ENCODE measurements at regions not wholly inside any gene's neighbourhood (a gene's known extent, or its start where the extent isn't known, plus 50 kb on each side); places are given as distances from the start of the nearest gene placed in this dataset.

DNA sequence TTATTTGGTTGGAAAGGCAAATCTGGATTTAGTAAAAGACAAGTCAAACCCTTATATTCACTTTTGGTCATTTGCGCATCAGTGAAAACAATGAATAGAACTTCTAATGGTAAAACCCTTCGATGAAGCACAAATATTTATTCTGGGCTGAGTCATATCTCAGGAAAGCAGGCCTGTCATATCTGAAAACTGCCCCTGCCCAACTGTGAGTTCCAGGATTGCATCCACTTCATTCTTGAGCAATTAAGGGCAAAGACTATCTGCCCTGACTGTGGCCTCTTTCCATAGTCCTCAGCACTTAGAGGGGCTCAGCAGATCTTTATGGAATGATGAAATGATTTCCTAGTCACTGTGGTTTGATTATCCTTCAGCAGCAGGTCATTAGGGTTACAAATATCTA is 795.2 kb upstream of the ID2 start:
- no peaks in the 10 kb centered on the region for H3K36me3 ChIP-seq (ENCODE audit: control insufficient read depth, low read length)
- H3K27ac ChIP-seq (ENCODE audit: low read depth, low read length), result no peak overlapping the region
- no peaks in the 10 kb centered on the region for H3K27me3 ChIP-seq (ENCODE audit: control insufficient read depth, low read length)
- TF ChIP-seq EZH2phosphoT487 (IDR thresholded peaks at IDR 0.05; ENCODE audit: borderline replicate concordance, low read length), result no peak
- TF ChIP-seq, protein P1, sequence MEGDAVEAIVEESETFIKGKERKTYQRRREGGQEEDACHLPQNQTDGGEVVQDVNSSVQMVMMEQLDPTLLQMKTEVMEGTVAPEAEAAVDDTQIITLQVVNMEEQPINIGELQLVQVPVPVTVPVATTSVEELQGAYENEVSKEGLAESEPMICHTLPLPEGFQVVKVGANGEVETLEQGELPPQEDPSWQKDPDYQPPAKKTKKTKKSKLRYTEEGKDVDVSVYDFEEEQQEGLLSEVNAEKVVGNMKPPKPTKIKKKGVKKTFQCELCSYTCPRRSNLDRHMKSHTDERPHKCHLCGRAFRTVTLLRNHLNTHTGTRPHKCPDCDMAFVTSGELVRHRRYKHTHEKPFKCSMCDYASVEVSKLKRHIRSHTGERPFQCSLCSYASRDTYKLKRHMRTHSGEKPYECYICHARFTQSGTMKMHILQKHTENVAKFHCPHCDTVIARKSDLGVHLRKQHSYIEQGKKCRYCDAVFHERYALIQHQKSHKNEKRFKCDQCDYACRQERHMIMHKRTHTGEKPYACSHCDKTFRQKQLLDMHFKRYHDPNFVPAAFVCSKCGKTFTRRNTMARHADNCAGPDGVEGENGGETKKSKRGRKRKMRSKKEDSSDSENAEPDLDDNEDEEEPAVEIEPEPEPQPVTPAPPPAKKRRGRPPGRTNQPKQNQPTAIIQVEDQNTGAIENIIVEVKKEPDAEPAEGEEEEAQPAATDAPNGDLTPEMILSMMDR (IDR thresholded peaks at IDR 0.05; ENCODE audit: low read depth, low read length, poor library complexity, severe bottlenecking), result no peak
- H3F3A ChIP-seq (ENCODE audit: control insufficient read depth, insufficient read depth), result no peaks in the 10 kb centered on the region
- H3K4me2 ChIP-seq (ENCODE audit: low read length), result no peak overlapping the region
- H4K20me1 ChIP-seq (ENCODE audit: control insufficient read depth, insufficient read depth, low read depth, low read length), result no peaks in the 10 kb centered on the region
- H3K4me3 ChIP-seq (ENCODE audit: low read length), result no peak overlapping the region
- H3K9me2 ChIP-seq (replicated peaks; ENCODE audit: control insufficient read depth, low read length), result no peaks in the 10 kb centered on the region
- H3K4me1 ChIP-seq (ENCODE audit: control insufficient read depth, low read length), result peaks cover 8% of the 10 kb centered on the region
- no peaks in the 10 kb centered on the region for H3K9me3 ChIP-seq (ENCODE audit: control insufficient read depth, insufficient read depth, low read length)
- H3K79me2 ChIP-seq (ENCODE audit: control insufficient read depth, low read length), result no peaks in the 10 kb centered on the region

DNA sequence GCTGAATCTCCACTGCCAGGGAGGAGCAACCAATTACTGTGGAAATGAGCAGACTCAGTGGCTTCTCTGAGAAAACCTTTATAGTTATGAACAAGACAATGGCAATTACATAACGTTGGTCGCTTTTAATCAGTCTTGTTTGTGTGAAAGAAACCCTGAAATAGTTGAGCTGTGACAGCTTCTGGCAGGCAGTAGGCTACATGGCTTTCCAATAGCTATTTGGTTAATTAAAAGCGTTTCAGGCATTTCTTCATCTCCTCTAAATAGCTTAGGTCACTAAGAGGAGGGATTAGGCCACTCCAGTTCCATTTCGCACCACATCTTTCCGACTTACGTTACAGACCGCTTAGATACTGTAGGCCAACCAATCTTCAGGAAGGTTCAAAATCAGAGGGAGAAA is 794.4 kb upstream of the ID2 start:
- Histone ChIP-seq H3K9me3 (ENCODE audit: control insufficient read depth, insufficient read depth, low read length) (peaks cover 3% of the 10 kb centered on the region; the same call in 1 of the 2 replicates), H3K27ac (ENCODE audit: low read depth, low read length) (no peak overlapping the region), H3F3A (ENCODE audit: control insufficient read depth, insufficient read depth) (no peaks in the 10 kb centered on the region), H3K4me3 (ENCODE audit: low read length) (no peak overlapping the region), H3K4me2 (ENCODE audit: low read length) (no peak overlapping the region), H3K27me3 (ENCODE audit: control insufficient read depth, low read length) (no peaks in the 10 kb centered on the region), H3K79me2 (ENCODE audit: control insufficient read depth, low read length) (no peaks in the 10 kb centered on the region), H3K9me2 (replicated peaks; ENCODE audit: control insufficient read depth, low read length) (no peaks in the 10 kb centered on the region), H3K36me3 (ENCODE audit: control insufficient read depth, low read length) (no peaks in the 10 kb centered on the region), H3K4me1 (ENCODE audit: control insufficient read depth, low read length) (peaks cover 7% of the 10 kb centered on the region; the same call in 1 of the 2 replicates), H4K20me1 (ENCODE audit: control insufficient read depth, insufficient read depth, low read depth, low read length) (no peaks in the 10 kb centered on the region)
- TF ChIP-seq EZH2phosphoT487 (IDR thresholded peaks at IDR 0.05; ENCODE audit: borderline replicate concordance, low read length), result no peak
- TF ChIP-seq, protein P1 (IDR thresholded peaks at IDR 0.05; ENCODE audit: low read depth, low read length, poor library complexity, severe bottlenecking), result no peak

DNA sequence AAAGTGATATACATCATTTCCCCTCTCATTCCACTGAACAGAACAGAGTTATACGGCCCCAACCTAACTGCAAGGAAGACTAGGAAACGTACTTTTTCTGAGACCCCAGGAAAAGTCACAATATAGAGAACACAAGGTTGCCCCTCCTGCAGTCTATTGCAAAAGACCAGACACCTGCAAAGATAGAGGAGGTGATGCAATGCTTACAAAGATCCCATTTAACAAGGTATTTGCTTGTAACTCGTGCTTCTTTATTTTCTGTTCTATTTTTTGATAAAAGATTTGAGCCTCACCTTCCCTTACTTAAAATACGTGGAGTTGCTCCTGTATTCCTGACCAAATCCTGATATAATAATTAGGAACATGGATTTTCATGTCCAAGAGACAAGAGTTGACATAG is 793.0 kb upstream of the ID2 start:
- Histone ChIP-seq H3K27me3 (ENCODE audit: control insufficient read depth, low read length) (no peaks in the 10 kb centered on the region), H3K79me2 (ENCODE audit: control insufficient read depth, low read length) (no peaks in the 10 kb centered on the region), H3K36me3 (ENCODE audit: control insufficient read depth, low read length) (no peaks in the 10 kb centered on the region), H4K20me1 (ENCODE audit: control insufficient read depth, insufficient read depth, low read depth, low read length) (no peaks in the 10 kb centered on the region), H3K9me3 (ENCODE audit: control insufficient read depth, insufficient read depth, low read length) (peaks cover 3% of the 10 kb centered on the region; the same call in 1 of the 2 replicates), H3K4me2 (ENCODE audit: low read length) (no peak overlapping the region), H3K27ac (ENCODE audit: low read depth, low read length) (no peak overlapping the region), H3F3A (ENCODE audit: control insufficient read depth, insufficient read depth) (no peaks in the 10 kb centered on the region), H3K9me2 (replicated peaks; ENCODE audit: control insufficient read depth, low read length) (no peaks in the 10 kb centered on the region), H3K4me3 (ENCODE audit: low read length) (no peak overlapping the region), H3K4me1 (ENCODE audit: control insufficient read depth, low read length) (peaks cover 7% of the 10 kb centered on the region; the same call in 1 of the 2 replicates)
- TF ChIP-seq, protein P1 (IDR thresholded peaks at IDR 0.05; ENCODE audit: low read depth, low read length, poor library complexity, severe bottlenecking), result no peak
- no peak for TF ChIP-seq EZH2phosphoT487 (IDR thresholded peaks at IDR 0.05; ENCODE audit: borderline replicate concordance, low read length)

All from DOHH2 (cell line).